GM10266 (cell line): ENCODE measurements at regions not wholly inside any gene's neighbourhood (a gene's known extent, or its start where the extent isn't known, plus 50 kb on each side); places are given as distances from the start of the nearest gene placed in this dataset.

Experiments
- DNase-seq: peaks from one replicate; pipeline ENCODE4 v3.0.0; 2012; ENCODE audit errors: extremely low spot score
- CTCF ChIP-seq: IDR thresholded peaks from 2 replicates; pipeline ENCODE4 v1.5.1; 2012; ENCODE audit warnings: mild to moderate bottlenecking, low read depth; ENCODE audit not compliant: control insufficient read depth, insufficient read depth; ENCODE audit errors: missing control alignments

- no peak for TF ChIP-seq CTCF
- no peak for DNase-seq
These were observed 51.8 kb upstream of the ESRRB start for GRCh38 chr14:76324133-76324532.
